K562 (cell line): ENCODE measurements at regions not wholly inside any gene's neighbourhood (a gene's known extent, or its start where the extent isn't known, plus 50 kb on each side); places are given as distances from the start of the nearest gene placed in this dataset.
A peak's percentile ranks its signal among the peaks of the same experiment; 100 is the strongest.

ENCODE experiments used
- ATAC-seq: fragments of 200-7000 bp; cut with Tn5 transposase; 3 replicates; pipeline ENCODE4 v1.9.1; 2020; ENCODE audit warnings: moderate library complexity
- BruUV-seq: library from RNA; stranded (reverse); fragments of 400-500 nt; replicated peaks from 2 replicates; lab custom pipeline; 2021; lab: Mats Ljungman, UMichigan
- CTCF ChIA-PET: fragments of 300-600 bp; formaldehyde crosslinking; extraction: SDS; loops from one replicate; lab custom pipeline; 2021; ENCODE audit warnings: low intra/inter-chr PET ratio; lab: Yijun Ruan, JAX
- POLR2A ChIA-PET: fragments of 300-600, 350-650 bp; sonication (Branson Sonifier 250); formaldehyde crosslinking; extraction: SDS; loops from one replicate; lab custom pipeline; 2021; ENCODE audit warnings: antibody characterized with exemption, inconsistent platforms; lab: Yijun Ruan, JAX
- DNase-seq, 4 experiments: peaks; one replicate each; pipeline versions ENCODE4 v3.0.0 to v3.0.0-alpha.2; 2011 to 2018; ENCODE audit warnings: low spot score in 3 of 4, mixed read lengths in 3 of 4; ENCODE audit errors: extremely low read depth in 1 of 4
- FAIRE-seq: peaks from 2 replicates; lab custom pipeline; 2011; peaks lifted over from hg19 to GRCh38; lab: Jason Lieb, UNC
- H2AFZ ChIP-seq: 2 replicates; pipeline ENCODE4 v1.6.0; 2011; ENCODE audit warnings: low read depth, low read length, control low read depth, inconsistent platforms
- H3K27ac ChIP-seq: fragments of 200-600 bp; 3 replicates; pipeline ENCODE4 v1.8.0; 2011; ENCODE audit warnings: low read depth, mild to moderate bottlenecking, control low read depth, inconsistent platforms, low read length, moderate library complexity, mixed read lengths; ENCODE audit errors: extremely low read depth
- H3K27me3 ChIP-seq, 2 experiments: fragments of 300-600 bp in 1 of 2; 2 replicates in 1 of 2; 3 replicates in 1 of 2; pipeline versions ENCODE4 v1.6.0 to v1.8.0; 2011; ENCODE audit warnings: inconsistent platforms in 2 of 2, low read length in 2 of 2, mild to moderate bottlenecking in 1 of 2, mixed read lengths in 1 of 2, moderate library complexity in 1 of 2; ENCODE audit not compliant: control insufficient read depth in 2 of 2, insufficient read depth in 2 of 2
- H3K36me3 ChIP-seq: fragments of 300-600 bp; 3 replicates; pipeline ENCODE4 v1.8.0; 2011; ENCODE audit warnings: mild to moderate bottlenecking, low read length, inconsistent platforms; ENCODE audit not compliant: control insufficient read depth, insufficient read depth
- H3K4me1 ChIP-seq, 2 experiments: fragments of 200-600 bp in 1 of 2; replicated peaks in 1 of 2; 2 replicates in 1 of 2; 3 replicates in 1 of 2; pipeline versions ENCODE4 v1.5.1 to v1.8.0; 2011; ENCODE audit warnings: inconsistent platforms in 2 of 2, low read length in 2 of 2, mild to moderate bottlenecking in 1 of 2, mixed read lengths in 1 of 2, moderate library complexity in 1 of 2; ENCODE audit not compliant: control insufficient read depth in 2 of 2, insufficient read depth in 2 of 2
- H3K4me2 ChIP-seq: 2 replicates; pipeline ENCODE4 v1.6.1; 2011; ENCODE audit warnings: low read length, control low read depth, inconsistent platforms, mixed read lengths; ENCODE audit not compliant: insufficient read depth
- H3K4me3 ChIP-seq: fragments of 200-600 bp; sonication (generic), shearing (Covaris generic); 2 replicates; pipeline ENCODE4 v1.5.1; 2016; ENCODE audit warnings: control low read depth, inconsistent platforms
- H3K79me2 ChIP-seq: fragments of 200-600 bp; 3 replicates; pipeline ENCODE4 v1.8.0; 2011; ENCODE audit warnings: low read length, inconsistent platforms; ENCODE audit not compliant: control insufficient read depth, insufficient read depth
- H3K9ac ChIP-seq, 2 experiments: 2 replicates each; pipeline versions ENCODE4 v1.6.0 to v1.6.1; 2011; ENCODE audit warnings: low read depth in 2 of 2, low read length in 2 of 2, control low read depth in 1 of 2, inconsistent platforms in 1 of 2, mild to moderate bottlenecking in 1 of 2, mixed read lengths in 1 of 2; ENCODE audit not compliant: insufficient read depth in 1 of 2
- H3K9me1 ChIP-seq: one replicate; pipeline ENCODE4 v1.6.0; 2011; ENCODE audit warnings: inconsistent platforms, mild to moderate bottlenecking, low read length, moderate library complexity; ENCODE audit not compliant: control insufficient read depth, insufficient read depth
- H3K9me3 ChIP-seq: replicated peaks from 2 replicates; pipeline ENCODE4 v1.5.1; 2011; ENCODE audit warnings: low read depth, low read length, inconsistent platforms; ENCODE audit not compliant: control insufficient read depth, insufficient read depth
- H4K20me1 ChIP-seq: replicated peaks from 2 replicates; pipeline ENCODE4 v1.6.1; 2011; ENCODE audit warnings: low read length, inconsistent platforms, mixed read lengths; ENCODE audit not compliant: control insufficient read depth, insufficient read depth
- CHD4 ChIP-seq: fragments of 200-600 bp; sonication (generic); IDR thresholded peaks from 3 replicates; pipeline ENCODE4 v1.6.1; 2012; ENCODE audit warnings: low read depth, mild to moderate bottlenecking, mixed read lengths, low read length, inconsistent platforms; ENCODE audit not compliant: insufficient read depth, insufficient replicate concordance, poor library complexity, severe bottlenecking
- ELF1 ChIP-seq: fragments of 200-800 bp; sonication (Bioruptor generic); IDR thresholded peaks from 2 replicates; pipeline ENCODE4 v1.6.1; 2016; ENCODE audit warnings: missing genetic modification characterization, missing compliant biosample characterization
- FOSL1 ChIP-seq: fragments of 200-800 bp; sonication (Bioruptor generic); conservative IDR thresholded peaks from 2 replicates; pipeline ENCODE4 v1.6.1; 2016; ENCODE audit warnings: missing genetic modification characterization, missing compliant biosample characterization
- HDAC8 ChIP-seq: fragments of 450-650 bp; IDR thresholded peaks from 2 replicates; pipeline ENCODE4 v1.6.1; 2016; ENCODE audit warnings: mild to moderate bottlenecking, missing genetic modification characterization, moderate library complexity, missing compliant biosample characterization
- HNRNPH1 ChIP-seq: fragments of 200-400 bp; formaldehyde crosslinking; optimal IDR thresholded peaks from 2 replicates; pipeline ENCODE3; 2017; ENCODE audit warnings: low read depth, mild to moderate bottlenecking, low read length, moderate library complexity
- MEIS2 ChIP-seq: fragments of 450-650 bp; IDR thresholded peaks from 2 replicates; pipeline ENCODE4 v1.6.1; 2014; ENCODE audit warnings: mild to moderate bottlenecking; ENCODE audit not compliant: partially characterized antibody
- RB1 ChIP-seq: fragments of 450-650 bp; IDR thresholded peaks from 2 replicates; pipeline ENCODE4 v1.6.1; 2017; ENCODE audit warnings: low read depth, mild to moderate bottlenecking
- ZBTB33 ChIP-seq: sonication (generic); formaldehyde crosslinking; IDR thresholded peaks from 2 replicates; pipeline ENCODE4 v1.8.1; 2023; ENCODE audit warnings: mild to moderate bottlenecking, missing genetic modification reagents
- ZHX1 ChIP-seq: fragments of 150-350 bp; conservative IDR thresholded peaks from 2 replicates; pipeline ENCODE4 v1.6.1; 2014; ENCODE audit warnings: low read length
- ZNF23 ChIP-seq: fragments of 250-450 bp; sonication (Bioruptor Pico); IDR thresholded peaks from 2 replicates; pipeline ENCODE4 v1.4.0; 2020; ENCODE audit warnings: mild to moderate bottlenecking
- ZNF511 ChIP-seq: sonication (generic); formaldehyde crosslinking; IDR thresholded peaks from 2 replicates; pipeline ENCODE4 v1.8.0; 2022; ENCODE audit warnings: mild to moderate bottlenecking, missing genetic modification reagents
- WGBS: fragments of 100-300 bp; shearing (Covaris generic); methylation state at CpG from one replicate; pipeline ENCODE4 v1.1.6; 2016; ENCODE audit warnings: low coverage, mixed read lengths; ENCODE audit not compliant: insufficient coverage; ENCODE audit errors: missing lambda C conversion rate; 5-methylcytosine and 5-hydroxymethylcytosine counted together
- in situ Hi-C: fragments of 300-500 bp; cut with MboI; formaldehyde crosslinking; loops from 4 replicates; pipeline ENCODE4 v1.15.0; 2018; ENCODE audit warnings: inconsistent platforms, mixed read lengths
- intact Hi-C: fragments of 100-400 bp; cut with micrococcal nuclease; formaldehyde crosslinking; loops from 2 replicates; pipeline ENCODE4 v1.14.2; 2022
- TF ChIP-seq, protein P1 (sequence below), 2 experiments: IDR thresholded peaks in 1 of 2; conservative IDR thresholded peaks in 1 of 2; 2 replicates each; pipeline ENCODE4 v1.6.1; 2016; ENCODE audit warnings: low read depth in 2 of 2, mild to moderate bottlenecking in 1 of 2, missing compliant biosample characterization in 1 of 2, missing genetic modification characterization in 1 of 2, moderate library complexity in 1 of 2

DNA sequence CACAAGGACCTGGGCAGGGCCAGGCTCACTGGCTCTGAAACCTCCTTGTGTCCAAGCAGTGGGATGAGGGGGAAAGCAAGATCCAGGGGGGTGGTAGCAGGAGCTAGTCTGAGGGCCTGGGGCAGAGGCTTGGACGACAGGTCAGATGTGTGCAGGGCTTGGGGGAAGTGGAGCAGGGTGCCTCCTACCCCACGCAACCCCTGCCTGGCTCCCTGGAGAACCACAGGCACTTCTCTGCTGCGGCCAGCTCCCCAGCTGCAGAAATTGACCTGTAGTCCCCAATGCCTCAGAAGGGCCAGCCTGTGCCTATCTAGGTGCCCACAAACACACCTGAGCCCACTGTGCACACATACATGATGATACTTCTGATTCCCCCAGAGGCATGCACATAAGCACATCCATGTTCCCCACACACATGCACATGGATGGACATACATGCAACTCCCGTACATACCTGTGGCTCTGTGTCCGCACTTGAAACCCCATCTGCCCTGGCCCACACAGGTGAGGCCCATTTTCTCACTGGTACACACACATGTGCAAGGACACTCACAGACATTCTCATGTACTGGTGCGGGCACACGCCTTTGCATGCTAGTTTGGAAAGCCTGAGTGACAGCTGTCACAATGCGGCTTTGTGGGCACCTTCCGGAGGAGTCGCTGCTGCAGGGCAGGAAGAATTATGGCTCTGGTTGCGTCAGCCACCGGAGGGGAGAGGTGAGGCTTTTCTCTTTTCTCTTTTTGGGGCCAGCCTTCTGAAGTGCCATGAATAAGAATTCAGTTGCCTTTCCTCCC, 247.2 kb upstream of the CSF3R start:
- DNase-seq (no peak), ATAC-seq (peak; percentile 50), FAIRE-seq (no peak)
- no peak overlapping the region for H3K4me3 ChIP-seq
- H3K27me3 ChIP-seq, result peaks cover 3 to 21% of the 10 kb centered on the region in 2 experiments; a peak in 2 of 5 replicates
- H4K20me1 ChIP-seq, result 0 out of 2 replicates have a peak, but pooled peaks cover 9% of the 10 kb centered on the region
- in situ Hi-C loops, result no loop called here
- H3K36me3 ChIP-seq, result no peaks in the 10 kb centered on the region
- 6% methylated on average over 12 of the region's 12 CpGs for WGBS
- no peak overlapping the region for H3K4me2 ChIP-seq
- no peak overlapping the region for H3K9ac ChIP-seq
- H3K9me1 ChIP-seq, result no peaks in the 10 kb centered on the region
- BruUV-seq, result no TSS peak
- H2AFZ ChIP-seq, result no peak overlapping the region
- no peaks in the 10 kb centered on the region for H3K79me2 ChIP-seq
- no peak overlapping the region for H3K27ac ChIP-seq
- POLR2A ChIA-PET, result interaction anchor here (0.6 to 1.1 kb wide), 3 partner anchors 11 to 559 kb away, joined by 3 to 4 read pairs (median 3); no protein-coding TSS in a partner anchor
- no peaks in the 10 kb centered on the region for H3K9me3 ChIP-seq
- intact Hi-C loops, result no loop called here
- no peaks in the 10 kb centered on the region; a peak in 3 of 5 replicates for H3K4me1 ChIP-seq
- CTCF ChIA-PET, result no interaction called here
- TF ChIP-seq HDAC8, result no peak
- no peak for TF ChIP-seq ZHX1
- TF ChIP-seq ZNF511, result no peak
- TF ChIP-seq ELF1 (tag), result no peak
- peak; percentile 97 for TF ChIP-seq MEIS2
- no peak for TF ChIP-seq RB1
- TF ChIP-seq CHD4, result no peak
- TF ChIP-seq HNRNPH1, result no peak
- no peak for TF ChIP-seq ZNF23 (CRISPR knock-in tag)
- TF ChIP-seq, protein P1, sequence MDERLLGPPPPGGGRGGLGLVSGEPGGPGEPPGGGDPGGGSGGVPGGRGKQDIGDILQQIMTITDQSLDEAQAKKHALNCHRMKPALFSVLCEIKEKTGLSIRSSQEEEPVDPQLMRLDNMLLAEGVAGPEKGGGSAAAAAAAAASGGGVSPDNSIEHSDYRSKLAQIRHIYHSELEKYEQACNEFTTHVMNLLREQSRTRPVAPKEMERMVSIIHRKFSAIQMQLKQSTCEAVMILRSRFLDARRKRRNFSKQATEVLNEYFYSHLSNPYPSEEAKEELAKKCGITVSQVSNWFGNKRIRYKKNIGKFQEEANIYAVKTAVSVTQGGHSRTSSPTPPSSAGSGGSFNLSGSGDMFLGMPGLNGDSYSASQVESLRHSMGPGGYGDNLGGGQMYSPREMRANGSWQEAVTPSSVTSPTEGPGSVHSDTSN (CRISPR knock-in tag; IDR thresholded peaks at IDR 0.05; ENCODE audit: low read depth), result peak; percentile 65
- TF ChIP-seq, protein P1 (tag; conservative IDR thresholded peaks at IDR 0.05; ENCODE audit: low read depth), result peak; percentile 68
- no peak for TF ChIP-seq ZBTB33 (CRISPR knock-in tag)
- TF ChIP-seq FOSL1 (tag), result no peak
